ENCODE measurements at regions not wholly inside any gene's neighbourhood (a gene's known extent, or its start where the extent isn't known, plus 50 kb on each side); places are given as distances from the start of the nearest gene placed in this dataset.

DNA sequence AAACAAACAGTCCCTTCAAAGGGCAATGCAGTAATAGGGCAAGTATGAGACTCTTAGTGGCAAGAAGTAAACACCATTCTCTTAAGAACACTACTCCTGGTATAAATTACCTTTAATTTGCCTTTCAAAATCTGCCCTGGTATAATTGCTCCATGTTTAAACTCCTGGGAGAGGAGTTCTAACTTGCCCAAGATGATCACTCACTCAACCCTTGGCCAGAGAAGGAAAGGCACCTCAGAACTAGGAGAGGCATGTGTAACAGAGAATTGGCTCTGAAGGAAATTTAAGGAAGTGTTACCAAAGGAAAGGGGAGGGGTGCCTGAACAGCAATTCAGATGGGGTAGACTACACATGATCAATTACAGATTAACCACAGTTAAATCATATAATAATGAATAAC is 1173.6 kb upstream of the SORCS1 start:
- Histone ChIP-seq H3K27ac (ENCODE audit: low read length in 2 of 2) (no peak overlapping the region), H3K4me2 (replicated peaks; ENCODE audit: low read depth, low read length, poor library complexity, severe bottlenecking) (no peak overlapping the region), H3K9ac (ENCODE audit: low read length) (no peak overlapping the region), H3K27me3 (replicated peaks in 1 of 4; ENCODE audit: control extremely low read depth in 1 of 4, control insufficient read depth in 3 of 4, insufficient read depth in 4 of 4, low read length in 3 of 4) (no peaks in the 10 kb centered on the region), H3K36me3 (replicated peaks in 1 of 2; ENCODE audit: control extremely low read depth in 1 of 2, control insufficient read depth in 1 of 2, extremely low read depth in 1 of 2, insufficient read depth in 2 of 2, low read length in 1 of 2) (no peaks in the 10 kb centered on the region), H3K9me3 (ENCODE audit: control extremely low read depth in 1 of 3, control insufficient read depth in 2 of 3, insufficient read depth in 1 of 3, low read length in 2 of 3) (no peaks in the 10 kb centered on the region), H2AFZ (ENCODE audit: insufficient read depth, low read depth, low read length, poor library complexity, severe bottlenecking) (no peak overlapping the region), H3K79me2 (ENCODE audit: control insufficient read depth, insufficient read depth, low read length) (no peaks in the 10 kb centered on the region), H3K4me3 (ENCODE audit: control extremely low read depth in 1 of 5, extremely low read depth in 1 of 5, insufficient read depth in 1 of 5, low read depth in 2 of 5, low read length in 4 of 5) (no peak overlapping the region), H4K20me1 (ENCODE audit: control insufficient read depth, insufficient read depth, low read length, poor library complexity, severe bottlenecking) (no peaks in the 10 kb centered on the region), H3K4me1 (ENCODE audit: control insufficient read depth in 2 of 2, insufficient read depth in 2 of 2, low read length in 2 of 2) (no peaks in the 10 kb centered on the region)
- Mint-ChIP-seq H3K9me3 (ENCODE audit: insufficient read depth) (peaks cover 5% of the 10 kb centered on the region), H3K27me3 (no peaks in the 10 kb centered on the region), H3K4me3 (no peak overlapping the region), H3K4me1 (no peaks in the 10 kb centered on the region), H3K27ac (no peak overlapping the region)
- intact Hi-C loops (cut with micrococcal nuclease) = no loop called here
- DNase-seq = no peak
- ATAC-seq (ENCODE audit: low read depth) = no peak
- TF ChIP-seq, protein P1, sequence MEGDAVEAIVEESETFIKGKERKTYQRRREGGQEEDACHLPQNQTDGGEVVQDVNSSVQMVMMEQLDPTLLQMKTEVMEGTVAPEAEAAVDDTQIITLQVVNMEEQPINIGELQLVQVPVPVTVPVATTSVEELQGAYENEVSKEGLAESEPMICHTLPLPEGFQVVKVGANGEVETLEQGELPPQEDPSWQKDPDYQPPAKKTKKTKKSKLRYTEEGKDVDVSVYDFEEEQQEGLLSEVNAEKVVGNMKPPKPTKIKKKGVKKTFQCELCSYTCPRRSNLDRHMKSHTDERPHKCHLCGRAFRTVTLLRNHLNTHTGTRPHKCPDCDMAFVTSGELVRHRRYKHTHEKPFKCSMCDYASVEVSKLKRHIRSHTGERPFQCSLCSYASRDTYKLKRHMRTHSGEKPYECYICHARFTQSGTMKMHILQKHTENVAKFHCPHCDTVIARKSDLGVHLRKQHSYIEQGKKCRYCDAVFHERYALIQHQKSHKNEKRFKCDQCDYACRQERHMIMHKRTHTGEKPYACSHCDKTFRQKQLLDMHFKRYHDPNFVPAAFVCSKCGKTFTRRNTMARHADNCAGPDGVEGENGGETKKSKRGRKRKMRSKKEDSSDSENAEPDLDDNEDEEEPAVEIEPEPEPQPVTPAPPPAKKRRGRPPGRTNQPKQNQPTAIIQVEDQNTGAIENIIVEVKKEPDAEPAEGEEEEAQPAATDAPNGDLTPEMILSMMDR (IDR thresholded peaks at IDR 0.05) = no peak
- no peak for TF ChIP-seq EZH2 (IDR thresholded peaks at IDR 0.05; ENCODE audit: borderline replicate concordance, insufficient read depth, low read depth, low read length, poor library complexity, severe bottlenecking)
- ChIA-PET POLR2A (no interaction called here), CTCF (no interaction called here)

DNA sequence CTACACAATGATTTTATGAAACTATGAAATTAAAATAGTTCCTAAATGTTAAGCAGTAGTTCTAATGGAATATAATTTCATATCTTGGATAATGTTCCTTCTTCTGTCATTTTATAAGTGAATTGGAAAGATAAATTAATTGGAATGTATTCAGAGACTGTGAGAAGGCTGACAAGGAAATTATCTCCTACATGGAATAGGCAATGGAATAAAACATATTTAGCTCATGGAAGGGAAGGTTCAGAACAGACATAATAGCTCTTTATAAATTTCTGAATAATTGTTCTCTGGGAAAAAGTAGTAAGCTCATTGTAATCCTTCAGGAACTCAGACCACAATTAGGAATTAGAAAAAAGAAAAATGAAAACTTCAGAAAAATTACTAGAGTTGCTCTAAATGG is 1172.3 kb upstream of the SORCS1 start:
- DNase-seq (no peak), ATAC-seq (ENCODE audit: low read depth) (no peak)
- Mint-ChIP-seq H3K27me3 (no peaks in the 10 kb centered on the region), H3K9me3 (ENCODE audit: insufficient read depth) (peaks cover 5% of the 10 kb centered on the region), H3K4me1 (no peaks in the 10 kb centered on the region), H3K27ac (no peak overlapping the region), H3K4me3 (no peak overlapping the region)
- POLR2A ChIA-PET = no interaction called here
- no peaks in the 10 kb centered on the region for H3K9me3 ChIP-seq (ENCODE audit: control extremely low read depth in 1 of 3, control insufficient read depth in 2 of 3, insufficient read depth in 1 of 3, low read length in 2 of 3)
- no peaks in the 10 kb centered on the region for H3K4me1 ChIP-seq (ENCODE audit: control insufficient read depth in 2 of 2, insufficient read depth in 2 of 2, low read length in 2 of 2)
- no peak overlapping the region for H3K27ac ChIP-seq (ENCODE audit: low read length in 2 of 2)
- no peak overlapping the region for H3K9ac ChIP-seq (ENCODE audit: low read length)
- no peaks in the 10 kb centered on the region for H3K79me2 ChIP-seq (ENCODE audit: control insufficient read depth, insufficient read depth, low read length)
- no peak overlapping the region for H3K4me2 ChIP-seq (replicated peaks; ENCODE audit: low read depth, low read length, poor library complexity, severe bottlenecking)
- no peaks in the 10 kb centered on the region for H3K36me3 ChIP-seq (replicated peaks in 1 of 2; ENCODE audit: control extremely low read depth in 1 of 2, control insufficient read depth in 1 of 2, extremely low read depth in 1 of 2, insufficient read depth in 2 of 2, low read length in 1 of 2)
- no peaks in the 10 kb centered on the region for H3K27me3 ChIP-seq (replicated peaks in 1 of 4; ENCODE audit: control extremely low read depth in 1 of 4, control insufficient read depth in 3 of 4, insufficient read depth in 4 of 4, low read length in 3 of 4)
- no peak overlapping the region for H2AFZ ChIP-seq (ENCODE audit: insufficient read depth, low read depth, low read length, poor library complexity, severe bottlenecking)
- no peaks in the 10 kb centered on the region for H4K20me1 ChIP-seq (ENCODE audit: control insufficient read depth, insufficient read depth, low read length, poor library complexity, severe bottlenecking)
- TF ChIP-seq EZH2 (IDR thresholded peaks at IDR 0.05; ENCODE audit: borderline replicate concordance, insufficient read depth, low read depth, low read length, poor library complexity, severe bottlenecking) = no peak
- TF ChIP-seq, protein P1 (IDR thresholded peaks at IDR 0.05) = no peak
- intact Hi-C loops (cut with micrococcal nuclease) = no loop called here
- no peak overlapping the region for H3K4me3 ChIP-seq (ENCODE audit: control extremely low read depth in 1 of 5, extremely low read depth in 1 of 5, insufficient read depth in 1 of 5, low read depth in 2 of 5, low read length in 4 of 5)
- CTCF ChIA-PET = no interaction called here

Data from B cell (primary cell).